IPS-NIHi11 (cell line): ENCODE measurements at regions not wholly inside any gene's neighbourhood (a gene's known extent, or its start where the extent isn't known, plus 50 kb on each side); places are given as distances from the start of the nearest gene placed in this dataset.
A peak's percentile ranks its signal among the peaks of the same experiment; 100 is the strongest.
"Not testable (repeated sequence)": the region's sequence is repeated elsewhere in the genome, so short reads cannot be mapped to it uniquely, and the experiment has no call there.

Experiments
- DNase-seq: peaks from one replicate; pipeline ENCODE4 v3.0.0; 2012; ENCODE audit warnings: mixed read lengths, low spot score

- DNase-seq = no peak
These were observed 2141.9 kb upstream of the AGA start for GRCh38 chr4:179584101-179584500.

- no peak for DNase-seq
These were observed 2143.5 kb upstream of the AGA start for GRCh38 chr4:179585761-179586160.

DNA sequence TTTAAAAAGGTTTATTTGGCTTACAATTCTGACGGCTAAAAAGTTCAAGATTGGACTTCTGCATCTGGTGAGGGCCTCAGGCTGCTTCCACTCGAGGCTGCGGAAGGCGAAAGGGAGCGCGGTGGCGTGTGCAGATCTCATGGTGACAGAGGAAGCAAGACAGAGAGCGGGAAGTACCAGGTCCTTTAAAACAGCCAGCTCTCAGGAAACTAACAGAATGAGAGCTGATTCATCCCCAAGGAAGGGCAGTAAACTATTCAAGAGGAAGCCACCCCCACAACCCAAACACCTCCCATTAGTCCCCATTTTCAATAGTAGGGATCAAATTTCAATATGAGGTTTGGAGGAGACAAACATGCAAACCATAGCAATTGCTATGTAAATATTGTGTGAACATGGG lies 2144.2 kb upstream of the AGA start:
- DNase-seq = peak; percentile 41

- DNase-seq = no peak
These were observed 2153.6 kb upstream of the AGA start for GRCh38 chr4:179595671-179596410.

GRCh38 chr4:179596621-179597020 lies 2154.4 kb upstream of the AGA start:
- DNase-seq = no peak

DNA sequence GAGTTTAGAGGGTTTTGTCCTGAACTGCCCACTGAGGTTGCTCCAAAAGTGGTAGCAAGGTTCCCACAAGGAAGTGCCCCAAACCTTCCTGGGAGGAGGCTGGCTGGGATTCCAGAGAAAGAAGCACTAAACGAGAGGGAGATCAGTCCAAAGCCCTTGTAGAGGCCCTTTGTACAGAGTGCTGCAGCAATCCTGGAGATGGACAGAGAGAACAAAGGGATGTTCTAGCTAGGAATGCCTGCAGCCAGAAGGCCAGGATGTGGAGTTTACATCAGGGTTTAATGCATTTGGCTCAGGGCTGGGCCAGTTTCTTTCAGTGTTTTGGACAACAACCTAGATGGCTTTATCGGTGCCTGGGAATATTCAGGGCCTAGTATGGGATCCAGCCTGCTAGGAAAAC lies 2155.1 kb upstream of the AGA start:
- DNase-seq = no peak

DNA sequence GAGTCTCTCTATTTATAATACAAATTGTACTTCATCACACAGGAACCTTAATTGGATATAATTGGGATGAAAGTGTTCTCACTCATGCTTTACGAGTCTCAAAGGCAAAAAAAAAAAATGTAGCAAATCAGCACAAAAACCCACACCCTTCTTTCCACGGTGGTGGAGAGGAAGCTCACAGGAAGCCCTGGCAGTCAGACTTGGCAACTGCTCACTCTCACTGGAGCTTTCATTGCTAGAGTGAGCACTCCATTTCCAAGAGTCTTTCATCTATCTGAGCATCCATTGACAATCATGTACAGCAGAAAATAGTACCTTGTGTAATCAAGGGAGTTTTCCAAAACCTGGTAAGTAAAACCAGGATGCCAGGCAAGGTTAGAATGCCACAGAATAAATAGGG lies 2159.4 kb upstream of the AGA start:
- no peak for DNase-seq

DNA sequence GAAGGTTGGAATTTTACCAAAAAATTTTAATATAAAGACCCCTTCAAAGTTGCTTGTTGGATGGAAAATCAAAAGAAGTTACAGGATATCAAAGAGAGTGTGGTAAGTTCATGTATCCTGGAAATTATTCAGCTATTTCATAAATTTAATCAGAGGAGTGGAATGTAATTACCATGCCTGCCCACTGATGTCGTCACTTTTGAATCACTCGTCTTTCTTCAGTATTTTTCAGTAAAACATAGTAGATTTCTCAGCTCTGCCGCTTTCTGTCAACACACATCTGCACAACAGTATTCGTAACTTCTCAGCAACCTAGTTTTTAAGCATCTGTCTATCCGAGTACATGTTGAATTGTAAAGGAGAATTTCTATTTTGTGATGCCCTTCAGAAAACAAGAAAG lies 2163.0 kb upstream of the AGA start:
- DNase-seq = no peak

DNA sequence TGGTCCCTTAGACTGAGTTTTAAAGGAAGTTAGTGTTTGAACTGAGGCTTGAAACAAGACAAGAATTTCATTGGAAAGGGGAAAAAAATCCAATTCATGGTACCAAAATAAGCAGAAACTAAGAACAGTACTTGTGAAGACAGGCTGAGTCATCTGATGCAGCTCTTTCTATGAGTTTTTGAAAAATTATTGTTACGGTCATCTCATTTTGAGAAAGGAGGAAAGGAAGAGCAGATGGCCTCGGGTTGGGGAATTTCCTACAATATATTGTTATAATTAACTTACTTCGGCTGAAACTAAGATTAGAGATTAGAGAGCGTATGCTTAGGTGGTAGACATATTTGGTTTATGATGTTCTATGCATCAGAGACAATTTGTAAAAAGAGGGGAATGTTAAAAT lies 2164.8 kb upstream of the AGA start:
- DNase-seq = no peak

DNA sequence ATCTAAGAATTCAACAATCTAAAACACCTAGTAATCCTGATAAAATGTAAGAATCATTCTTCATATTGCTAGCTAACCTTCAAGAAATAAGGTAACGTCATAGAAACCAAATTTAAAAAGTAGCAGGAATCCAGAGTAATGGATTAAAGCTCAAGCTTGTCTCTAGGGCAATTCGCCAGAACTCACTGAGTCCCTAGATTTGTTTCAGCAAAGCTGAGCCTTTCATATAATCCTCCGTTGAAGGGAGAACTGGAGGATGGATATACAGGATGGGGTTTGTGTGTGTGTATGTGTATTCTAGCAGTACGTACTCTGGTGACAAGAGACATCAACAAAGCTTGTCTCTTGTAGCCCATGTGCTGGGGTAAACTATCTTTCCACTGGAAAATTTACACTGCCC lies 2173.5 kb upstream of the AGA start:
- DNase-seq = no peak

DNA sequence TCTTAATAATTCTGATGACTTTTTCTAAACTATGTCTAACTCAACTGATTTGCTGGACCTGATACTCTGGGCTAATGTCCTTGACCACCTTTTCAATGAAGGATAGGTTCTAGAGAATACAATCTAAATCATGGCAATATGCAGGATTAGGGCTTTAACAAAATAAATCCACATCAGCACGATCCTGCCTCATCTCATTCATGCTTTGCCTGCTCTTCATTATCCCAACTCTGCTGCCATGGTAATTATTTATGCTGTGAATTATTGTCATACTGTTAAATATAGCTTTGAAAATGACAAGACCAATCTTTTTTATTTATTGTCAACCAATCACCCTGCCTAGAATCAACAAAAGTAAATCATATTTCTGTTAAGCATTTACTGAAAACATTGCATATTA lies 2176.7 kb upstream of the AGA start:
- no peak for DNase-seq

GRCh38 chr4:179624768-179625181 lies 2182.5 kb upstream of the AGA start:
- no peak for DNase-seq

DNA sequence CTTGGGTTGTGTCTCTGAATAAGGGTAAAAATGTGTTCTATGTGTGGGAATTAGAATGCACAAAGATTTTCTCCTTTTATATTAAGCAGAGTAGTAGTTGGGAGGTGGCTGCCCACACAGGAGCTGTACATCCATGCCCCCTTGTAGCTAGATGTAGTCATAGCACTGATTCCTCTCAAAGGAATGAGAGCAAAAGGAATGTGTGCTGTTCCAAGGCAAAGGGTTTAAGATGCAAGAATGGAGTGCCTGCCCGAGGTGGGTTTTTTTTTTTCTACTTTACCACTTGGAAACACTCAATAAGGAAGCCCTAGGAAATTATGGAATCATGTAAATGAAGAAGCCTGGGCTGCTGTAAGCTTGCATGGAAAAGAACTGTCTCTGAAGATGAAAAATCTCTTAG lies 2183.2 kb upstream of the AGA start:
- no peak for DNase-seq

DNA sequence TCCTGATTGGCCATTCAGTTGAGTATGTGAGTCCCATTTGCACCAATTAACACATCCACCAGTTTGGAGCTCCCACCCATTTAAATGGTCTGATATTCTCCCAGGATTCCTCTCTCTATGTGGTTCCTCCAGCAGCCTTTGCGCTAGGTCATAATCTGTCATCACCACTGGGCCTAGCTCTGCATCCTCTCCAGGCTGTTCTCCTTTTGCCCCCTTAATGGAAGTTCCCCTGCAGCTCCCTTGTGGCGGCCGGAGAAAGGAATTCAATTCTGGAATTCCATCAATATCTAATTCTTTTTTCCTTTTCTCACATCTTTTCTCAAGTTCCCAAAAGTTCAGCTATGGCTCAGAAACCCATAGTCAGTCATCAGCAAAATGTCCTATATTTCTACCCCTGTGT lies 2184.4 kb upstream of the AGA start:
- DNase-seq = peak; percentile 28

- DNase-seq = no peak
These were observed 2189.1 kb upstream of the AGA start for GRCh38 chr4:179631321-179631720.

GRCh38 chr4:179634862-179635261 lies 2192.6 kb upstream of the AGA start:
- no peak for DNase-seq

GRCh38 chr4:179662522-179662921 lies 2220.3 kb upstream of the AGA start:
- no peak for DNase-seq

- no peak for DNase-seq
These were observed 2221.6 kb upstream of the AGA start for GRCh38 chr4:179663641-179664429.

- DNase-seq = no peak
These were observed 2222.3 kb upstream of the AGA start for GRCh38 chr4:179664430-179665027.

DNA sequence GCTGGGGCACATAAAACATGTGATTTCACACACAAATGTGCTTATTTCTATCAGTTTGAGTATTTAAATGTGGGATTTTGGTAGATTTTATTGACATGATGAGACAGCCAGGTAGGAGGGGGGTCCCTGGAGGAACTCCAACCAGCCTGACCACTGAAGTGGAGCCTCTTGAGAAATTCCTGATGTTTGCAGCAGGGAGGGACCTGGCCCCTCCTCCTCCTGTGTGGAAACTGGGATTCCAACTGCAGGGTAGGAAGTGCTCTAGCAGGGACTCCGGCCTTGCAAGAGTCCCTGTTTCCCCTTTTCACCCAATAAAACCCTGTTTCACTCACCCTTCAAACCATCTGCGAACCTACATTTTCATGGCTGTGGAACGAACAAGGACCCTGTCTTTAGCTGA lies 2224.0 kb upstream of the AGA start:
- DNase-seq = peak; percentile 12

DNA sequence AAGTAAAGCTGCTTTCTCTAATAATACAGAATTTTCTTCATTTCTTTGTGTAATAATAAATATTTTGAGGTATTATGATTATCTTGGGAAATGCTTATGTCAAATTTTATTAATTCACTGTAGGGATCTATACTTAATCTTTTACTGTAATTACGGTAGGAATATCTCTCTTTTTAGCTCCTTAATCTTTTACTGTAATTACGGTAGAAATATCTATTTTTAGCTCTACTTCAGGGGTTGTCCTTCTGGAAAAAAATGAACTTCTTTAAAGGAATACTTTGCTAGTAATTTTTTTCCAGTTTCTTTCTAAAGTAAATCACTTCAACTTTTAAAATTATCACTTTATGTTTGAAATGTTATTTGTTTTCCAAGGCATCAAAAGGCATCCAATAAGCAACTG lies 2229.4 kb upstream of the AGA start:
- DNase-seq = no peak

GRCh38 chr4:179678093-179678814 lies 2236.0 kb upstream of the AGA start:
- no peak for DNase-seq

- DNase-seq = not testable (repeated sequence)
These were observed 2241.4 kb upstream of the AGA start for GRCh38 chr4:179683661-179684060.
